ENCODE measurements at regions not wholly inside any gene's neighbourhood (a gene's known extent, or its start where the extent isn't known, plus 50 kb on each side); places are given as distances from the start of the nearest gene placed in this dataset.

DNA sequence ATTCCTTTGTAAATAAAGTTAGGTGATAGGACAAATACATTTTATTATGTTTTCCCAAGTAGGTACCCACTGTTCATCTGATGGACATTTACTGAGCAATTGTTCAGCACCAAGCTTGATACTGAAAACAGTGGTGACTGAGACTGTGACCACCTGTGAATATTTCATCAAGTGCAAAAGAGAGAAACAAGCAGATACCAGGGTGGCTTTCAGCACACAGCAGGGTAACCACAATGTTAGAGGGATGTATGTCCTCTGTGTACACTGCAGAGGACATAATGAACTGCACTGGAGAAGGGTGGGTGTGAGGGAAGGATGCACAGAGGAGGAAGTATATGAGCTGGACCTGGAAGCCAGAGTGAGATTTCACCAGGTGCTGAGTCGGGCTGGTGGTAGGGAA, 411.8 kb downstream of the RAD51AP2 start:
- H3K4me3 ChIP-seq, result no peak overlapping the region

DNA sequence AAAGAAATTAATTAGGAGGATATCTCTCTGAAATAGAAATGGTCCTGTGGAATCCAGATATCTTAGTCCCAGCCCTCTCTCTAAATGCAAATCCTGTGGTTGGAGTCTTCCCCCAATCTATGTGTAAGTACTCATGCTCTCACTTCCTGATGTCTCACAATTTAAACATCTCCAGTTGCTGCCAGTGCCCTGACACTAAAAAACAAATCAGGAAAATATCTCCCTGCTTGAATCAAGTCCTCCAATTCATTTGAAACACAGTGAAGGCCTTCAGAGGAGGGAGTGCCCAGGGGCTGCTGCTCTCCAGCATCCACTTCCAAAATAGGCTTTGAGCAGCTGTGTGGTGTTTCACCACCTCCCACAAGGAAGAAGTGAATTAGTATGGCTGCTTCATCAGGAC, 413.8 kb downstream of the RAD51AP2 start:
- H3K27ac ChIP-seq, result no peak overlapping the region
- no peak overlapping the region for H3K4me3 ChIP-seq

More for the DNA sequence above, 411.8 kb downstream of the RAD51AP2 start:
- no peak overlapping the region for H3K27ac ChIP-seq

DNA sequence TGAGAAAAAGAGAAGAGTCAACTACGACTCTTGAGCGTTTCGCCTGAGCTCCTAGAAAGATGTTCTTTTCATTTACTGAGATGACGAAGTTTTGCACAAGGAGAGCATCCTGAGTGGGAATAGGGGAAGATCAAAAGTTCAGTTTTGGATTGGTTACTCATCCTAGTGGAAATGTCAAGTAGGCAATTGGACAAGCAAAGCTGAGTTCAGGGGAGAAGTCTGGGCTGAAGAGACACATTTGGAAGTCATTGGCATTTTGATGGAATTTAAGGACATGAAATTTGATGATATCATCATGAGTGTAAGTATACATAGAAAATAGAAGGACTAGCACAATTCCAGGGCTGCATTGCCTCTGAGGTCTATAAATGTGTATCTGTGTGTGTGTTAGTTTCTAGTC, 416.6 kb downstream of the RAD51AP2 start:
- Histone ChIP-seq H3K27ac (no peak overlapping the region), H3K4me3 (no peak overlapping the region)

DNA sequence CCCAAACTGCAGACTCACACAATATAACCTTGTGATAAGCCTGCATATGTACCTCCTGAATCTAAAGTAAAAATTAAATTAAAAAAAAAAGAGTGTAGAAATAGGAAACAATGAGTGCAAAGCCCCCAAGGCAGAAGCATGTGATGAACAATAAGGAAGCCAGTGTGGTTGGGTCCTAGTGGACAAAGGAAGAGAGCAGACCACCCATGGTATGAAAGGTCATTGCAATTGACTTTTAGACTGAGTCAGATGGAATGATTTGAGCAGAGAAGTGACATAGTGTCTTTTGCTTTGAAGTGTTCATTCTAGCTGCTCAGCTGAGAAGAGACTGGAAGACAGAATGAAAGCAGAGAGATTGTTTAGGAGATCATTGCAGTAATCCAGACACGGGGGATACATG, 417.1 kb downstream of the RAD51AP2 start:
- Histone ChIP-seq H3K4me3 (no peak overlapping the region), H3K27ac (no peak overlapping the region)

DNA sequence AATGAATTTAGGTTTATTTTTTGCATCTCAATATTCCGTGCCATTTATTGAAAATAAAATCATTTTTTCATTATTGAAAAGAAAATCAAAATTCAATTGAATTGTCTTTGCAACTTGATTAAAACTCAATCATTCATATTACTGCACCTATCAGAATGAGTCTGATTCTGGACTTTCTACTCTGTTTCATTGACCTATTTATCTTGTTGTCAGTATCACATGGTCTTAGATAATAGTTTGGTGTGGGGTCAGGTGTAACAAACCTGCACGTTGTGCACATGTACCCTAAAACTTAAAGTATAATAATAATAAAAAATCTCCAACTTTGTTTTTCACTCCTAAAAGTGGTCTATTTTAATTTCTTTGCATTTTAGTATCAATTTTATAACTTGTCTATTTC, 422.9 kb downstream of the RAD51AP2 start:
- Histone ChIP-seq H3K27ac (no peak overlapping the region), H3K4me3 (no peak overlapping the region)

DNA sequence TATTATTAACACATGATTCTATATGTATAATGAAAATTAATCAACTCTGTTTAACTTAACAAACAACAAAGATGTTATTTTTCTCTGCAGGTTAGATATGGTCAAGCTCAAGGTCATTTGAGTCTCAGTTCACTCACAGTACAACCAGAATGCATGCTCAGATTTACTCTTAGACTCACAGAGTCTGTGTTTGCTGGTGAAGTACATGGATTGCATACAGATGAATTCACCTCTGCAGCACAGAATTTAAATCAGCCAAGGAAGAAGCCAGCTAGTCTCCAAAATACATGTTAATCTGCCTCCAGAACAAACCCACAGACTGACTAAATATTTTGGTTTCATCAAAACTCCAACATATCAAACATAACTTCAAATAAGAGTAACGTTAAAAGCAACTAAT, 424.5 kb downstream of the RAD51AP2 start:
- no peak overlapping the region for H3K27ac ChIP-seq
- H3K4me3 ChIP-seq, result no peak overlapping the region

DNA sequence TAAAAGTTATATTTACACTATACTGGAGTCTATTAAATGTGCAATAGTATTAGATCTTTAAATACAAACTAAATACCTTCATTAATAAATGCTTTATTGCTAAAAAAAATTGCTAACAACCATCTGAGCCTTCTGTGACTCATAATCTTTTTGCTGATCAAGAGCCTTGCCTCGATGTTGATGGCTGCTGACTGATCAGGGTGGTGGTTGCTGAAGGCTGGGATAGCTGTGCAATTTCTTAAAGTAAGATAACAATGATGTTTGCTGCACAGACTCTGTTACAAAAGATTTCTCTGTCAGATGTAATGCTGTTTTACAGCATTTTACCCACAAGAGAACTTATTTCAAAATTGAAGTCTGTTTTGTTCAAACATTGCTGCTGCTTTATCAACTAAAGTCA, 421.4 kb upstream of the CYRIA start:
- no peak overlapping the region for H3K27ac ChIP-seq

DNA sequence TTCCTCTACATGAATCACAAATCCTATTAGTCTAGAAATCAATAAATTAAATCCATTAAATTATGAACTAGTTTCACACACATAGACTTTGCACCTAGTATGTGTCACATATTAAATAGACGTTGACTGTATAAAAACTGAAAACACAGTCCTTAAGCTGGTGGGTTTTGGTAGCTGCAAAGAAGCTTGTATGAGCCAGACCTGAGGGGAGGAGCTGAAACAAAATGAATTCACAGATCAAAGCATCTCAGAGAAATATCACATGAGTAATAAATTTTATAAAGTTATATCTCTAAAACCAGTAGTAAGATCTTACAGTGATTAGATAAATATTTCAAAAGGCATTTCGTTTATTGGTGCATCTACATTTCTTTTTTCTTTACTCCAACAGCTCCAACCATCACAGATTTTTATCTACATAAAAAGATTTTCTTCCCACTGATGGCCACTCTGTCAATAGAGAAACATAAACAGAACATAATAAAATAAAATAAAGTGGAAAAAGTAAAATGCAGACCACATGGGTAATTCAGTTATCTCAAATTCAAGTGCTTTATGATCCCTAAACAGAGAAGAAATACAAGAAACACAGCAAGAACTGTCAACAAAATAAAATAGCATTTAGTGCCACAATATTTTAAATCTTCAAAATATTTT, 420.0 kb upstream of the CYRIA start:
- no peak overlapping the region for H3K27ac ChIP-seq
- no peak overlapping the region for H3K4me3 ChIP-seq

More for the DNA sequence above, 421.4 kb upstream of the CYRIA start:
- no peak overlapping the region for H3K4me3 ChIP-seq

DNA sequence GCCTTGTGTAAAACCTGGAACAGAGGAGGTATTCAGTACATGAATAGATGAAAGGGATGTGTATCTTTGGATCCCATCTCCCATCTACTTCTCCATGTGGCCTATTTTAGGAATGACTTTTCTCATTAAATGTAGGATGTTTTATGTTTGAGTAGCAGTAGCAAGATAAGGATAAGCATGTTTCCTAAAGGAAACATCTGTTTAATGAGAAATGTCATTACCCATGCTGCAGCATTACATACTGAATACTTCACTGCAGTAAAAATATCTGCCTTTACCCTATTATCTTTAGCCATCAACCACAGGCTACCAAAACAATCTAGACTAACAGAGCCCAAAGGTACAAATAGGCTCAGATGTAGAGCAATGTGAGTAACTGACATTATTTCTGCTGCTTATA, 419.2 kb upstream of the CYRIA start:
- H3K4me3 ChIP-seq, result no peak overlapping the region
- H3K27ac ChIP-seq, result no peak overlapping the region

DNA sequence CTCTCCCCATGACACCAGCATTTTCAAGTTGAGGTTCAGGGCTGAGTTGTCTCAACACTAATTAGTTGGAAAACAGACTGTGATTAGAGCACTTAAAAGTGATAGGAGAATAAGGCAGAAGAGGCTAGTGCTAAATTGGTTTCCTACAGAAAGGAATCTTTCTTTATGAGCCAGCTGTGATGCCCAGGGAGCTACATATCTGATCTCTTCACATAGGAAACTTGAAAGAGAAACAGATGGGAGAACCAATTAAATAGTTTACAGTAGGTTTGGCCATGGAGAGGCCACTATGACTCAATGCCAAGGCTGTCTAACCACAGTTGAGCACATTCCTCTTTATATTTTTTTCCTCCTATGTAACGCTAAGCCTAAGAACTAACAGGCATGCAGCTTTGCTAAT, 418.3 kb upstream of the CYRIA start:
- Histone ChIP-seq H3K4me3 (no peak overlapping the region), H3K27ac (no peak overlapping the region)

DNA sequence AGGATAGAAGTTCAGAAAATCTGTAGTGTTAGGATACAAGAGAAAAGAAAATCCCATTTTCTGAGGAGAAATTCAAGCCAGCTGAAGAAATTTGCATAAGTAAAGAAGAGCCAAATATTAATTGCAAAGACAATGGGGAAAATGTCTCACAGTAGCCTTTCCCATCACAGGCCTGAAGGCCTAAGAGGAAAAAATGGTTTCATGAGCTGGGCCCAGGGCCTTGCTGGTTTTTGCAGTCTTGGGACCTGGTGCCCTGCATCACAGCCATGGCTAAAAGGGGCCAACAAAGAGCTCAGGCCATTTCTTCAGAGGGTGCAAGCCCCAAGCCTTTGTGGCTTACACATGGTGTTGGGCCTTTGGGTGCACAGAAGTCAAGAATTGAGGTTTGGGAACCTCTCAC, 413.6 kb upstream of the CYRIA start:
- no peak overlapping the region for H3K4me3 ChIP-seq
- no peak overlapping the region for H3K27ac ChIP-seq

DNA sequence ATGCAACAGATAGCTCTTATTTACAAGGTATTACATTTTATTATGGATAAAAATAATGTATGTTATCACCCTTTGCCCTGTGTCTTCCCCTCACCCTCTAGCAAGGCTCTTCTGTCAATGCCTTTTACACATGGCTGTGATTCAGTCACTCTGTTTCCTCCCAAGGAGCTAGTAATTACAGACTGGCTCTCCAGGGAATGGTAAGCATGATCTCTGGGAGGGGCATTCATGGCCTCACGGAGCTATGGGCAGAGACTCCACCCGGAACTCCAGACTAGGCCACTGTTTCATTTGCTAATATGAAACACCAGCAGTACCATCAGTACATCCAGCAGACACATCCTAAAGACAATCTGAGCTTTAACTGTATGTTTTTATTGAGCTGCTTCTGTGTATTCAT, 410.9 kb upstream of the CYRIA start:
- Histone ChIP-seq H3K4me3 (no peak overlapping the region), H3K27ac (no peak overlapping the region)

DNA sequence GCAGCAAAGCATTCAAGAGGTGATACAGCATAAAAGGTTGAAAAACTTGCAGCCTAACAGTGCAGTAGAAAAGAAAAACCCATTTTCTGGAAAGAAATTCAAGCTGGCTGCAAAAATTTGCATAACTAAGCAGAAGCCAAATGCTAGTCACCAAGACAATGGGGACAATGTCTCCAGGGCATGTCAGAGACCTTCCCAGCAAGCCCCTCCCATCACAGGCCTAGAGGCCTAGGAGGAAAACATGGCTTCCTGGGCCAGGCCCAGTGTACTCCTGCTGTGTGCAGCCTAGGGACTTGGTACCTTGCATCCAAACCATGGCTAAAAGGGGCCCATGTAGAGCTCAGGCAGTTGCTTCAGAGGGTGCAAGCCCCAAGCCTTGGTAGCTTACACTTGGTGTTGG, 405.1 kb upstream of the CYRIA start:
- Histone ChIP-seq H3K4me3 (no peak overlapping the region), H3K27ac (no peak overlapping the region)

DNA sequence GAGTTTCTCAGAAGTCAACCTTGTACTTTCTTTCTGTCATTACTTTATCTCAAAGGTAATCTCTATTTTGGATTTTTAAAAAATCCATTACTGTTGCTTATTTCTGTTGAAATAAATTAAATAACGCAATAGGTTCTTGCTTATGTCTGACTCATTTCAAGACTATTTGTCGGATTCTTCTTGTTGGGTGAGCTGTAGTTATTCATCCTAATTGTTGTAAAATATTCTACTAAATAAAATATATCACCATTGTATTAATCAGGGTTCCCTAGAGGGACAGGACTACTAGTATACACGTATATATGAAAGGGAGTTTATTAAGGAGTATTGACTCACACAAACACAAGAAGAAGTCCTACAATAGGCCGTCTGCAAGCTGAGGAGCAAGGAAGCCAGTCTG, 403.9 kb upstream of the CYRIA start:
- no peak overlapping the region for H3K4me3 ChIP-seq
- H3K27ac ChIP-seq, result no peak overlapping the region

DNA sequence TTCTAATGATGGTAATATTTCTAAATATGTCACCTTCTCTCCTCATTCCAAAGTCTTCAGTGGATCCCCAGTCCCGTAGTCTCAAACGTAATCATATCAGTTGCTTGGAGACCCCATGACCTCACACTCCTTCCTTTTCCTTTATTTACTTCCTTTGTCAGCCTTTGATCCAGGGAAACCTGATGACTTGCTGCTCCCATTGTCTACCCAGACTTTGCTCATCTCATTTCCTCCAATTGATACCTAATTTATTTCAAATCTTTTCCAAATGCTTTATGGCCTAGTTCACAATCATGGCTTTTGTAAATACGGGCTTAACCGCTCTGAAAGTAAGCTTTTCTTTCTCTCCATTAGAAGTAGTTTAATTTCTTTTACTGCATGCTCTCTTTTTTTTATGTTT, 402.4 kb upstream of the CYRIA start:
- H3K27ac ChIP-seq, result no peak overlapping the region

DNA sequence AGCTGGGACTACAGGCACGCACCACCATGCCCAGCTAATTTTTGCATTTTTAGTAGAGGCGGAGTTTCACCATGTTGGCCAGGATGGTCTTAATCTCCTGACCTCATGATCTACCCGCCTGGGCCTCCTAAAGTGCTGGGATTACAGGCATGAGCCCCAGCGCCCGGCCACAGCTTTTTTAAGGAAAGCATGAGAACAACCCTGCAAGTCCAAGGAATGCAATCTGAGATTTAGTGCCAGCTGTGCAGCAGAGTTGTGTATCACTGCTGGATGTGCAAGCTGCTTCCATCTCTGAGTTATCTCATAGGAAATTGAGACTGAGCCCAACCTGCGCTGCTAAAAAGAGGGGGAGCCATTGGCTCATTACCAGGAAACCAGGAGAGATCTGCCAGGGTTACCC, 399.9 kb upstream of the CYRIA start:
- Histone ChIP-seq H3K4me3 (no peak overlapping the region), H3K27ac (no peak overlapping the region)

More for the DNA sequence above, 402.4 kb upstream of the CYRIA start:
- H3K4me3 ChIP-seq, result no peak overlapping the region

DNA sequence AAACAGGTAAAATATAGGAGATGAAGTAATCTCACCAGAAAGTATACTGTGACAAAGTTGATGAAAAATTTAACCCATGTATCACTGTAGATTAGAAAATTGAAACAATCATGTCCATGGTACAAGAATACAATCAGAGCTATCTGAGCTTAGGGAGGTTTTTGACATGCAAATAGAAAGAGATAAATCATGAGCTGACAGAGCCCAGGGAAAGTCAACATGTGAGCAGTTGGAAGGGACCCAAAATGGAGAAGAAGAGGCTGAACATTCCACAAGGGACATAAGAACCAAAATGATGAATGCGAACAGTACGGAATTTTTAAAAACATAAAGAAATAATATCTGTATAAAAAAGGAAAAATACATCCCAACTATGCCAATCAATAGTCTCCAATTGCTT, 395.4 kb upstream of the CYRIA start:
- no peak overlapping the region for H3K27ac ChIP-seq
- no peak overlapping the region for H3K4me3 ChIP-seq

DNA sequence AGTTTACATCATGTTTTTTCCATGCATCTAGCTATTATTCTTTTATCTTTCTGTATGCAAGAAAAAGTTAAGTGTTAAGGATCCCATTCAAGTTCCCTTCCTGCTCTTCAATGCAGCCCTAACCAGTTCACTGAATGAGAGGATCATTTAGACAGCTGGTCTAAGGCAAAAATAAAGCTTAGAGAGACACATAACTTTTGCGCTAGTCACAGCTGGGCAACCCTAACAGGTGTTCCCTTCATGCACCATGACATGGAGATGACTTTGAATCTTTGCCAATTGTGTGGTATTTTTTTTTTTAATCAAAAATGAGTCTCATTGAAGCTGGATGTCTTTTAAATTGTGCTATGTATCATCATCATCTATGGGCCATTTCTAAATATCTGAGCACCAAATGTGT, 393.8 kb upstream of the CYRIA start:
- Histone ChIP-seq H3K4me3 (no peak overlapping the region), H3K27ac (no peak overlapping the region)

DNA sequence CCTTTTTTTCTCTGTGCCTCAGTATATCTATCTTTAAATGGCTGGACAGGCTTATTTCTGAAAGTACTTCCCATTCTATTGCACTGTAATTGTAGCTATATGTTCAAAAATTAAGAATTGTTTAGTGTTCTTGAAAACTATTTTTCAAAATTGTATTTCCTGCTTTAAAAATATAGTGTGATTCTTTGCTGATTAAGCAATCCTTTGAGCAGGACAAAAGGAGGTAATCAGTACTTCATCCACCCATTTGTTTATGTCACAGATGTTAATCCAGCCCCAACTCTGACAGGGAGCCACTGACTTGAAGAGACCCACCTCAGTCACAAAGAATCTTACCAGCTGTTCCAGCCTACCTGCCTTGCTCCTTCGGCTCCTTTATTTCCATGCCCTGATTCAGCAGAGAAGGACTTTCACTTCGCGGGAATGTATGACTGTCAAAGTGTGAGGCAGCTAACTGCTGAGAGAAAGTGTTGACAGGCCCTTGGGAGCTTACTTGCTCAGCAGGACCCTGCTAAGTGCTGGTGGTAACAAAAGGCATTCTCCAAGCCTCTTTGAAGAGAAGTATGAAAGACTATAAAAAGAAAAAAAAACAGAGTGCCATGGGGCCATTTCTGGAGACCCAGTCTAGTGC, 393.3 kb upstream of the CYRIA start:
- Histone ChIP-seq H3K27ac (no peak overlapping the region), H3K4me3 (no peak overlapping the region)

DNA sequence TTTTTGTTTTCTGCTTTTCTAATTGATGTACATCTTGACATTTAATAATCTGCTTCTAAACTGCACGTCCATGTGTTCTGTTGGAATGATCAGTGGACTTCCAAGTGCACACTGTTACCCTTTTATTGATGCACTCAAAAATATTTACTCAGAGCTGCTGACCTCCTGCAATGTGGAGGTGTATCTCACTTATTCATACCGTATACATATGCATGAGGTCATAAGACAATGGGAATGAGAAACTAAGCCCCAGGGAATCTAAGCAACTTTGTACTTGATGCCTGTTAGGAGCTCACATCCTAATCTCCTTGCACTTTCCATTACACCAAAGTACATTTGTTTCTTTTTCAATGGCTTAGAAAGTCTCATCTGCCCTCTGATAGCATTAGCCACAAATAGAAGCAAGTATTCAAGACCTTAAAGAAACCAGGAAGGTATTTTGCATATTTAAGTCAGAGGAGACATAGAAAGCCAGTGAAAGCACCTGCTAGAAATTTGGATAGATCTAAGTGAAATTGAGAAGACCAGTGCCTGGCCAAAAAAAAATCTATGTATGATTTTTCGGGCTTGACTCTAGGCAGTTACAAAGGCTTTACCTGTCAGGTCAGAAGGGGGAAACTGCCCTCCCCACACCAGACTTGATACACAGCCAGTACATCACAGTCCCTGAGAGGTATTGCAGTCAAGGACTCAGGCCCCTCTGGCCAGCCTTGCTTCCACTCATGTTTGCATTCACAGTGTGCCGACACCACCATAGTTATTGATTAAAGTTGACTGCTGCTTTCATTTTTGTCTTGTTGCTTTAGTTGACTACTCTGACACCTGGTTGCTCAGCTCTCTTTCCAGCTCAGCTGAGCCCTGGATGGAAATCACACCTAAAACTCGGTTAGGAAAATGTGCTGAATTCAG, 391.7 kb upstream of the CYRIA start:
- Histone ChIP-seq H3K4me3 (no peak overlapping the region), H3K27ac (no peak overlapping the region)

DNA sequence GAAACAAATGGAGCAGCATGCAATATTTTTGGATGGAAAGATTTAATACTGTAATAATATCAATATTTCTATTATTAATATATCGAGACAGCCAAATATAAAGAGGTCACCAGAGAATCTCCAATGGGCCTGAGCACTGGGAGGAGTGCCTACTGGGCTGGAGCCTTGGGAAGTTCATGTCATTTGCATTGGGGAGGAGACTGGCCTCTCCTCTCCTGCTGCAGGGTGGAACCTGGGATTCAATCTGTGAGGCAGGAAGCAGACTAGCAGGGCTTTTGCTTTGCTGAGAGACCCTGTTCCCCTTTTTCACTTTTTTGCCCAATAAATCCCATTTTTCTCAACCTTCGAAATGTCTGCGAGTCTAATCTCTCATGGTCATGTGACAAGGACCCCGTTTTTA, 390.6 kb upstream of the CYRIA start:
- no peak overlapping the region for H3K27ac ChIP-seq
- no peak overlapping the region for H3K4me3 ChIP-seq
